Right lobe of liver (tissue), 4 donors: ENCODE measurements at regions not wholly inside any gene's neighbourhood (a gene's known extent, or its start where the extent isn't known, plus 50 kb on each side); places are given as distances from the start of the nearest gene placed in this dataset.

ENCODE experiments used
- CTCF ChIP-seq, 4 donors: fragments of 200-600 bp in 3 of 4; fragments of 450-650 bp in 1 of 4; IDR thresholded peaks; one replicate each; pipeline versions ENCODE4 v1.5.1 to v1.8.0; 2016 to 2022; ENCODE audit warnings: antibody characterized with exemption in 4 of 4, mild to moderate bottlenecking in 2 of 4
- POLR2A ChIP-seq: fragments of 450-650 bp; IDR thresholded peaks from one replicate; pipeline ENCODE4 v1.6.1; 2017; ENCODE audit warnings: antibody characterized with exemption, mild to moderate bottlenecking
- donor health status: DM: no; HTN: no; CAD: no.
- donor health status: DM: no; HTN: no; CAD: no.
- donor health status: DM: no; HTN: yes; CAD: no.

- TF ChIP-seq CTCF (IDR thresholded peaks at IDR 0.05) (no peak), POLR2A (no peak)
Measured at GRCh38 chr5:87151547-87151946, 116.1 kb upstream of the RASA1 start.
